ENCODE measurements at regions not wholly inside any gene's neighbourhood (a gene's known extent, or its start where the extent isn't known, plus 50 kb on each side); places are given as distances from the start of the nearest gene placed in this dataset.

DNA sequence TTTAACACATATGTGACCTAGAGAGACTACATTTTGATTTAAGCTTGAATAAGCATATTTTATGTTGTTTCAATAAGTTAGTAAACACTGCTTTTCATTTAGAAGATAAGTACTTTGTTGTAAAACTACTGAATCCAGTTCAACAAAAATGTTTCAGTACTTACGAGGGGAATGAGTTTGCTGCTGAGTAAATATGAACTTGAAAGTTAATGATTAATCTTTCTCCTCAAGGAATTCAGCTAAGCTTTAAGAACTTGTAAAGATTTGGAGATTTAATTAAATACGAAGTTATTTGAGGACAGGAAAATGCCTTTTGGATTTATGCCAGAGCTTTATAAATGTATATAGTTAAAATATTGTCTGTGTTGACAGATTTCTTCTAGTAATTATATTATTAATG, 933.0 kb upstream of the LCORL start:
- DNase-seq (ENCODE audit: low spot score): no peak

DNA sequence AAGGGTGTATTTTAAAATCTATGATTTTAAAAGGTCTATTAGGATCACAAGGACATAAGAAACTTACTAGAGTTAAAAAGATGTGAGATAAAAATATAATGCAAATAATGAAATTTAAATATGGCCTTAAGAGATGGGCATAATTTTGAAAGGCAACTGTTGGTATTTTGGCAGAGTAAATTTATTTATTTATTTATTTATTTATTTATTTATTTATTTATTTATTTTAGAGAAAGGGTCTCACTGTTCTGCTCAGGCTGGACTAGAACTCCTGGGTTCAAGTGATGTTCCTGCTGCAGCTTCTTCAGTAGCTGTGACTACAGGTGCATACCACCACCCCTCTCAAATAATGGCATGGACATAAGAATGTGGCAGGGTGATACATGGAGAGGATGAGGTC, 932.1 kb upstream of the LCORL start:
- no peak for DNase-seq (ENCODE audit: low spot score)

DNA sequence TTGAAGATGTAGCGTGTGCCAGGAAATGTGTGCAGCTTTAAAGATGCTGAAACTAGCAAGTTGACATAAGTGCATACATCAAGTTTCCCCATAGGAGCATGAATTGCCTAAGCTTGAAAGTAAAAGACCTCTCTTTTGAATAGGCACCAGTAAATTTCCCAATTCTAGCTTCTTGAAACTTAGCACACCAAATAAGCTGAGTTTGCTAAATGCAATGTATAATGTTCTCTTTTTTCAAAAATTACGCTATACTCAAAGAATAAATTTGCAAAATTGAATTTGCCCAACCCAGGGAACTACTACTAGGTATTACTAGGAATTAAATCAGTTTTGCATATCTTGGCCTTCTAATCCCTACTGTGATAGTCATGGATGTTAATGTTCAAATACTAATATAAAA, 923.9 kb upstream of the LCORL start:
- DNase-seq (ENCODE audit: low spot score): no peak

DNA sequence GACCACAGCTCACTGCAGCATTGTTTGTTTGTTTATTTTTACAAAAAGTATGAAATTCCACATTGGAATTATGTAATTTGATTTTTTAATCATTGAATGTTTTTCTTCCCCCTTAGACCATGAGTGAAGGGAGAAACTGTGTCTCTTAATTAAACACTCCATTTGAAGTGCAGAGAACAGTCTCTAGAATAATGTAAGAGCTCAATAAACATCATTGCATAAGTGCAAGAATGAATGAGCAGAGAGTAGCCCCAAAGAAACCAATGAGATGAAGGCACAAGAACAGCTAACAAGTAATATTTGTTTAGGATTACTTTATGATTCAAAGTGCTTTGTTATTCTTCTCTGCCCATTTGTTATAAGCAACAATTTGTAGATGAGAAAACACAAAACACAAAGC, 921.3 kb upstream of the LCORL start:
- DNase-seq (ENCODE audit: low spot score): no peak

DNA sequence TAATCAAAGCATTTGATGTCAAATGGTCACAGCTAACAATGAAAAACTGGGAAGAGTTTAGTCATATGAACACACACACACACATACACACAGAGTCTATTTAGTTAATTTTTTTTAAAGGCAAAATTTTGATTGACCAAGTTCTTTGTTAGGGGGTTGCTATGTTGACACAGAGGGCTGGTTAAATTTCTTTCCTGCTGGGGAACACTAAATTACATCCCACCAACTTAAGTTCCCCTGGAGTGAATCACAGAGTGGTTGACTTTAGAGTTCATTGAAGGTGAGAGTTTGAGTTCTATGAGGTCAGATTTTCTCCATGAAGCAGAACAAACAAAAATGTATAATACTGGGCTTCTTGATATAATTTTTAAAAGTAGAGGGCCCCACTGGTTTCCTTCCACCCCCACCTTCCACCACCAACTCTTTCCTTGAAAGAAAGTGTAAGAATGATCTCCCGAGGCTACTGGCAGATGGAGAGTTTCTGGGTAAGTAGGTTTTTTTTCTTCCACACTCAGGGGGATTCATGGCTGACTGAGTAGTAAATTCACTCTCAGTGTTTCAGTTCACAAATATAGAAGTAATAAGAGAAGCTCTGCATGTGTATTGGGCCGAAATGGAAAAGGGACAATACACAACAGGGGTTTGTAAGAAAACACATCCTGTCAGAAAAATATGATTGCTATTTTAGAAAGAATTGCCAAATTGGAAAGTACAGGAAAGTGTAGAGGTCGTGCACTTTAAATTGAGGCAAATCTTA, 917.0 kb upstream of the LCORL start:
- DNase-seq (ENCODE audit: low spot score): no peak

DNA sequence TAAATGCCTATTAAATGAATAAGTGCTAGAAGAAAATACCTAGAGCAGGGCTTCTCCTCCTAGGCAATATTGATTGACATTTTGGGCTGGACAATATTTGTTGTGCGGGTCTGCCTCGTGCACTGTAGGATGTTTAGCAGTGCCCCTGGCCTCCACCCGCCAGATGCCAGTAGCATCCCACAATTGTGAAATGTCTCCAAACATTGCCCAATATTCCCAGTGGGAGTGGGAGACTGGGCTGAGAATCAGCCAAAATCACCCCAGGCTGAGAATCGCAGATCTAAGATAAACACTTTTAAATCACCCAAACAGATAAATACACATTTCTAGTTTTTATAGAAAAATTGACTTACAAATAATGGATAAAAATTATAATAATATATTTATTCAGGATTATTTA, 916.2 kb upstream of the LCORL start:
- DNase-seq (ENCODE audit: low spot score): no peak

DNA sequence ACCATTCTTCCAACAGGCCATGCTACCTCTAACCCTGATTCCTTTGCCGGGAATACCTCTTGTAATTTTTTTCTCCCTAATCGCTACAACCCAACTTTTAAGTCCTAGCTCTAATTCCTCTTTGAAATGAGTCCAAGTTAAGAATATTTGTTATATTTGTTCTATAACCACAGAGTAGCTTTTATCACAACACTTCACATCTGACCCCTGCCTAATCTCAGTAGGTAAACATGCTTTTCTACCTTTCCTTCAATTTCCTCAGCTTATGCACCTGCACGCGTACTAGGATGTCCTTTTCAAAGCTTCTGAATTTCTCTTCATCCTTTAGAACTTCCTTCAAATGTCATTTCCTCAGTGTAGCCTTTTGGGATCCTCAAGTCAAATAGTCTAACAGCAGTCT, 915.5 kb upstream of the LCORL start:
- DNase-seq (ENCODE audit: low spot score): no peak

DNA sequence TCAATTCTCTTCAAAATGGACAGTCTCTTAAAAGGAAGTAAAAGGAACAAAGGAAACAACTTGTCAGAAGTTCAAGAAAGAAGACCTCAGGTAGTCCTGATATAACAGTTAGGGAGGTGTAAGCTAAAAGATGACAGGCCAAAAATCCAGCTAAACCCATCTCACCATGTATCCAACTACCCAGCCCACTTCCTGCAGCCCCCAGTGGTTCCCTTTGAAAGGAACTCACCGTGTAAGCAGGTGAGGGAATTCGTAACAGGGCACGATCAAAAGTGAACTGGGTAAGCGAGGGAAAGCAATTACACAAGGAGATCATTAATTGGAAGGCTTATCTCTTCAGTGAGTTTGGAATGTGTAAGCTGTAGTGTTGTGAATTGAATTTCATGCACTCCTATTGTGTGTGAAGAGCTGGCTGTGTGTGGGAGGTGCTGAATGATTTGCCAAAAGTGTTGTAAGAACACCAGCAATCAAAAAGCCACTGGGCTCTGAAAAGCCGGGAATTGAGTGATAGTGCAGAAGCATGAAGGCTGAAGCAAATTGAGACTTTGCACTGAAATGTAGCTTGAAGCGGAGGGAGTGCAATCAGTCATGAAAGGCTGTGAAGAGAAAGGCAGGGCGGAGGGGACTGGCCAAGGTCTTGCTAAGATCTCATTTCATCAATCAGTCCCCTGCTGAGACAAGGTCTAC, 914.2 kb upstream of the LCORL start:
- no peak for DNase-seq (ENCODE audit: low spot score)

DNA sequence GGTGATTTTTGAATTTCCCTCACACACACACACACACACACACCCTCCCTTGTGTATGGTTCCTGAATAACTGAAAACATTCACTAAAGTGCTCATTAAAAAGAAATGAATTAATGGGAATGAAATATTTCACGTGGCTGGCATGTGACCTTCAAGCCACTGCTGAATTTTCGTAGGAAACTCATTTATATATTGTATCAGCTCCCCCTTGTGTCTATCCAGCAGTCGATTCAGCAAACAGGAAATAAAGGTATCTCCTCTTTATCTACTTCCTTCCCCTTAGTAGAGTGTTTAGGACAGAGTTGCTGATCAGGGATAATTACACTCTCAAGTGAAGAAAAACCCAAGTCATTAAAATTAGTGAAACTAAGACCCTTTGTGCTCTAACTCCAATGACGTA, 912.6 kb upstream of the LCORL start:
- no peak for DNase-seq (ENCODE audit: low spot score)

DNA sequence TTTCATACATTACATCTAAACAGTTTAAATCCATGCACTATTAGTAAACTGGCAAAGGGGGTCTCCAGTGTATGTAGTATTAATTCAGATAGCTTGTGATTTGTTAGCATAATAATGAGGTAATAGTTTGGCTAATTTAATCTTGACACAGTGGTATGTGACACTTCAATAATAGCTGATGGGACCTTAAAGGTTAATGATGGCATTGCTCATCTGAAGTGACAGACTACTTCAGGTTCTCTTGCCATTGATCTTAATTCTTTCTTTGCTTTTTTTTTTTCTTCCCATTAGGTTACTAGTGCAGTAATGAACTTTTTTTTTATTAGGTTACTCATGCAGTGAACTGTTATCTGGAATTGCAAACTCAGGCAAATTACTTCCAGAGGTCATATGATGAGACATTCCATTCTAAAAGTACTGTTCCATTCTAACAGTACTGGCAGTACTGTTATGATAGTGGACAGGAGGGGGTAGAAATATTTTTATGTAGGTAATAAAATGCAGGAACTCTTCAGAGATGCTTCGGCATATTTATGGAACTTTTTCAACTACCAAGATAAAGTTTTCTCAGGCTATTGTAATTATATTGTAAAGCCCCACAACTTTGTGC, 911.3 kb upstream of the LCORL start:
- DNase-seq (ENCODE audit: low spot score): no peak

DNA sequence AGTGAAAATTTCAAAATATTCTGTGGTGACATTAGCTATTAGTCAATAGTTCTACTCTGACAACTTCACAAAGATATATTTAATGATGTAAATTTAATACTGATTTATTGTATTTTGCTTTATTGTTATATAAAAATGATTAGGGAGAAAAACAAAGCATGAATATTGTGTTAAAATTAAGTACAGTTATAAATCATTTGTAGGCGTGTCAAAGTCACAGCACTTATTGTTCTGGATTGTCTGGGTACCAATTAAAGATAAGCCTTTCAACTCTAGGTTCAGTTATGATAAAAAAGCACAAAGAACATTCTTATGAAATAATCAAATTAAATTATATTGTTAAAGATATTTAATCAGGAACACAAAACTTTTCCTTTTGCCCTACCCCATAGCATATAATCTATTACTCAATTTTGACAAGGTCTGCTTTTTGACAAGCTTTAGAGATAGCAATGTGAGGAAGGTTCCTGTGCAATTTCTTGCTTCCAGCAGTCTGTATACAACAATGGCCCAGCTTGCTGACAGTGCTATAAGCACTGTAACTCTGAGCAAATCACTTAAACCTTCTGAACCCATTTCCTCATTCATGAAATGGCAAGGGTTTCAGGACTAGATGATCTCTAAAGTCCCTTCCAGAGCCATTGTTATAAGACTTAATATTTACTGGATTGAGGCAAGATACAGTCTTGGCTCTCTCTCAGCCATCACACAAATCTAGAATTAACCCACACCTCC, 910.3 kb upstream of the LCORL start:
- no peak for DNase-seq (ENCODE audit: low spot score)

DNA sequence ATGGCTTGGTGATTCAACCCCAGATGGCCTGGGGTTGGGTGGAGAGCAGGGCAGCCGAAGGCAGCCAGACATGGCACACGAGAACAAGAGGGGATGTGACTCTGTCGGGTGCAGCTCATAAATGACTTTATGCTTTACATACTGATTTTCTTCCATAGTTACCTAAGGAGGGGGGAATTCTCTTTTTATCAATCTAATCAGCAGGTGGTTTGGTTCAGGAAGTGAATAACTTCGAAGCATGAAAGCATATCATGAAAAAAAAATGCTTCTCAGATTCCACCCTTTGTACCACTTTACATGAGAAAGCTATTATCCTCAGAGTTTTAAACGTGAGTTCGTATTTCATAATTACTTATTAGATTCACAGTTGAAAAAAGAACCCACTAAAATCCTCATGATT, 908.9 kb upstream of the LCORL start:
- no peak for DNase-seq (ENCODE audit: low spot score)

DNA sequence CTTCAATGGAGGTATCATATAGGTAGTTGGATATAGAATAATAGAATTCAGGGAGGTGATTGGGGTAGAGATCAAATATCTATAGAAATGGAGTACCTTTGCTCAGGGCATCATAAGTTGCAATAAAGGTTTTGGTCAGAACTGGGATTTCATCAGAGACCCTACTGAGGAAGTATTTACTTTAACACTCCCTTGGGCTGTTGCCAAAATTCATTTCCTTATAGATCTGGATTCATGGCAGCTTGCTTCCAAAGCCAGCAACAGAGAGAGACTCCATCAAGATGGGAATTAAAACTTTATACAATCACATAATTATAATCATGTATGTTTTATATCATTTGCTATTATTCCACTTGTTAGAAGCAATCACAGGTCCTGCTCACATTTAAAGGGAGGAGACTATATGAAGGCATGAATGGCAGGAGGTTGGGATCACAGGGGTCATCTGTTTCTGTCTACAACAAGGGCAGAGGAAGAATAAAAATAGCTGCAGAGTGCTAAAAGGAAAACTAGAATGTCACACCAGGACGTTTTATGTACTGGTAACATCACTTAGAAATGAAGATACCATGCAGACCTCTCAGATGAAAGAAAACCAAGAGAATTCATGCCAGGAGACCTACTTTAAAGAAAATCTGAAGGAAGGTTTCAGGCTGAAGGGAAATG, 902.1 kb upstream of the LCORL start:
- no peak for DNase-seq (ENCODE audit: low spot score)

DNA sequence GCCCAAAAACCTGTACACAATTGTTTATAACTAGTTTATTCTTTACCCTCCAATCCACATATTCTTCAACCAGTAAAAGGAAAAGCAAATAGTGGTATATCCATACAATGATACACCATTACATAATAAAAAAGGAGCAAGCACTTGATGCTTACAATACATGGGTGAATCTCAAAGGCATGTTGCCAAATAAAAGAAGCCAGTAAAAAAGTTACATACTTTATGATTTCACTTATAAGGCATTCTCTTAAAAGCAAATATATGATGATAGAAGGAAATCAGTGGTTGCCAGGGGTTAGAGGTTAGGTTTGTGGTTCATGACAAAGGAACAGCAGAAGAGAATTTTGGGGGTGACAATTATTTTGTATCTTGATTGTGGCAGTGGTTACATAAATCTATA, 896.1 kb upstream of the LCORL start:
- no peak for DNase-seq (ENCODE audit: low spot score)

DNA sequence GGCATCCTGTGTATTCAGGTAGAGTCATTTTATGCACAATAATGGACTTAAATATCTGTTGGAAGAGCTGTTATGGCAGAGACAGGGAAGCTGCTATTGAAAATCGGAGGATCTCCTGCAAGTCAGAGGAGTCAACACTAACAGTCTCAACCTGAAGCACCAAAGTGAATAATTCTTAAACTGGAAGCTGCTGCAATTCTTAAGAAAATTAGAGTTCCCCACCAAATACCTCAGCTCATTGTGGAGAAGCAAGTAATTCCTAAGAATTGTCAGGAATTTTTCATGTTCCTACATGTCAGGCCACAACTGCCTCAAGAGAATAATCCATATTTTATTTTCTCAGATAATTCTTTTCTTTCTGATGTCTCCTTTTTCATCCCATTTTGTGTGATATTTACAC, 892.6 kb upstream of the LCORL start:
- DNase-seq (ENCODE audit: low spot score): no peak

DNA sequence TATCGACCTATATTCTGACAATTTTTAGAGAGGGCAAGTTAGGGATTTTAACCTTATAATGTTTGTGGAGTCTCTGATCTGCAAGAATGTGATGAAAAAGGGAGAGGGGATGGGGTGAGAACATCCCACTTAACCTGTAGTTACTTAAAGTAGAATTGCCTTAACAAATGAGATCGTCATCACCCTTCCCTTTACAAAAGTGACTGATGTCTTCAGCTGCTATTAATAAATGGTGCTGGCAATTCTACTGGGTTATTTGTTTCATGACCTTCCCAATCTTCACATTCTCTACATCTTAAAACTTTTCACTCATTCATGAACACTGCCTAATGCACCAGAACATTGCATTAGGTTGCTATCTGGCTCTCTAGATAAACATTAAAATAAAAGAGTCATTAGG, 873.4 kb upstream of the LCORL start:
- no peak for DNase-seq (ENCODE audit: low spot score)

DNA sequence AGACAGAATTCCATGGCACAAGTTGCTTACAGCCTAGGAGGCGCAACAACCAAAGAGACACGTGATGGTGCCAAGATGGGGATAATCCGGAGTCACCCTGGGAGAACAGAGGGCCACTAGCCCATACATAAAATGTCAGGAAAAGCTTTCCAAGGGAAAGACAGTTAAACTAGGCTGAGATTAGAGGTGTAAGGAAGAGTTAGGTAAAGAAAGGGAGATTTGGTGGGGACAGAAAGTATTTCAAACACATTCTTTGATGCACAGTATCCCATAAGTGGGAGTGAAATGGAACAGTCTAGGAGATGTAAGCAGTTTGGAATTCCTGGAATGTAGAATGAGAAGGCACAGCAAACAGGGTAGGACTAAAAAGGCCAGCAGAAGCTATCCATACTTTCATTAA, 860.9 kb upstream of the LCORL start:
- DNase-seq (ENCODE audit: low spot score): peak; percentile 2

DNA sequence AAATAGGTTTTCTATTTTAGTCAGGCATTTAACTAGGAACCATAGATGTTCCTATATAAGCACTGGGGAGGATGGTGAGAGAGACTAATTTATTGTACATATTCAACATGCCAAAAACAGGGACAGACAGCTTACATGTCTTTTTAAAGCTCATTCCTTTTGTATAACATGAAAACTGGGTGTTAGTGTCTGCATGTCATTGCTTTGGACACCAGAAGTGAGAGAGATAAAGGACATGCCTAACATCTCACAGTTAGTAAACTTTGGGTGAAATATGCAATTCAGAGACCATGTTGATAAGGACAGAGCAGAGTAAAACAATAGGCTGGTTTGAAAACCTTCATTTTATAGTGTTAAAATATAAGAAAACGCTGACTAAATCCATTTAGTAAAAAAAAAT, 860.0 kb upstream of the LCORL start:
- no peak for DNase-seq (ENCODE audit: low spot score)

DNA sequence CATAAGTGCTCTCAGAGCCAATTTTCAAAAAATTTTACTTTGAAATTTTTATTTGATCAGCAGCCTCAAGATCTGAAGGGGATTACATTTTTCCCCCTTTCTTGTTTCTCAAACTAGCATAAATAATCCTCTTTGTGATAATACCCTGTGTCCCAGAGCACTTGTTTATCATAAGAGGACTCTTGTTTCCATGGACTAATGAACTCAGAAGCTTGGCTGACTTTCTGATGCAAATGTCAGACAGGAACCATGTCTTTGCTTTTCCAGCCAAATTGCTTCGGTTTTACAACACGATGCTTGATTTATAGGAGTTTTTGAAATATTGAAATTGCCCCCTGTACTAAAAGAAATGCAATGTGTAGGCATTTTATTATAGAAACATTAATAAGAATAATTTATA, 859.3 kb upstream of the LCORL start:
- no peak for DNase-seq (ENCODE audit: low spot score)

DNA sequence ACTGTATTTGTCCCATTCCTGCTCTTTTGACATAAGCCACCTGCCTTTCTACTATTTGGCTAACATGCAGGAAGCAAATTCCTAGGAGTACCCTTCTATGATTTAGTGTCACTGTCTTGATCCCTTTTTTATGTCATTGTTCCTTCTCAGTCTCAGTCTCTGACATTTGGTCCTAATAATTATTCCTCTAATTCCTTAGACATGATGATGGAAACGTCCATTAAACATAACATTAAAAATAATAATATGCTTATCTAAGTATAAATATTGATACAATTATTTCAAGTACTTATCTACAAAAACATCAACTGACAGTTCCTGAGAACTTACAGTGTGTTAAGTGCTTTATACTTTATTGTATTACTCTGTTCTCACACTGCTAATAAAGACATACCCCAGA, 857.0 kb upstream of the LCORL start:
- DNase-seq (ENCODE audit: low spot score): no peak

DNA sequence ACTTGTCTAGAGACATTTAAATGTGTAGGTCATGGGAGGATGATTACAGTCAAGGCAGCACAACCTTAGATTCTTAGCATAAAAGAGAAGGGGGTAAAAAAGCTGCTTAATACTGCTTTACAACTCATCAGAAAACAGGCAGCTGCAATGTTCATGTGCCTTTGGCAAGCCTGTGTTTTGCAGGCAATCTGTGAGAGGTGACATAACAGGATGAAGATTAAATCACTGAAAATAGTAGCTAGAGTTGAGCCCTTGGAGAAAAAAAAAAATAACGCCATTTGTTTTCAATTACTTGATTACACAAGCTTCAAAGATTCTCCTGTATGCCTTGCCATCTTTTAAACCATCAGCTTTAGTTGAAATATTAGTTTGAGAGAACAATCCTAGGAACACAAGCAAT, 847.6 kb upstream of the LCORL start:
- no peak for DNase-seq (ENCODE audit: low spot score)

DNA sequence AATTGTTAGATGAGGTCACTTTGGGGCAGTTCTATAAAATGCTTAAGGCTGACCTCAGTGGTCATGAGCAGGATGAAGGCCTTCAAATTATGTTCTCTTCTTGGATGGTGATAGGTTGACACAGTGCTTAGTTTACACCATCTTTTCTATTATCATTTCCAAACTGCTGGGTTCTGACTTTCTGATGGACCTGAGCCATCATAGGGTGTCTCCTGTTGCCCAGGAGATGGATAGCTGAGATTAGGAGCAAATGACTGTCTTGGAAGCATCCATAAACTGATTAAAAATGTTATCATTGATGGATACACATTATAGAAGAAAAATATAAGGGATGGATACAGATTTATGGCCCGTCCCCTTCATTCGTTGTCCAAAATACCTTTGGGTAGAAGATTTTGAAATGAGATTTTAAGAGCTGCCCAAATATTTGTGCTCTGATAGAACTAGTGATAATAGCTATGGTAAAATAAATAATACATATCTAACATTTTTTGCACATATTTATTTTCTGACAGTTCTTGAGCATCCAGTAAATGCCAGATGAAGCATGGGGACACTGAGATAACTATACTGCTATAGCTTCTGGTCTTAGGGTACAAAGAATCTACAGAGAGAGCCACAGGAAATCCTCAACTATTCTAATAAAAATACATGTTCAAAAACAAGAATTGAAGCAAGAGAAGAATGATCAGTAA, 839.4 kb upstream of the LCORL start:
- no peak for DNase-seq (ENCODE audit: low spot score)
